ENCODE measurements at regions not wholly inside any gene's neighbourhood (a gene's known extent, or its start where the extent isn't known, plus 50 kb on each side); places are given as distances from the start of the nearest gene placed in this dataset.

DNA sequence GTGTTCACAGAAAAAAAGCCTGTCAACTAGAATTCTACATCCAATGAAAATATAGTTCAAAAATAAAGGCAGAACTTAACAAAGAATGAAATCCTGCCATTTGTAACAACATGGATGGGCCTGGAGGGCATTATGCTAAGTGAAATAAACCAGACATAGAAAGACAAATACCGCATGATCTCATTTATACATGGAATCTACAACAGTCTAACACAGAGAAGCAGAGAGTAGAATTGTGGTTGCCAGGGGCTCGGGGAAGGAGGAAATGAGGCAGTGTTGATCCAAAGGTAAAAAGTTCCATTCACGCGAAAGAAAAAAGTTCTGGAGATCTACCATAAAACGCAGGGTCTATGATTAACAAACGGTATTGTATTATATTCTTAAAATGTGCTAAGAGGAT, 282.6 kb downstream of the MRPL39 start:
- TF ChIP-seq, protein P1, sequence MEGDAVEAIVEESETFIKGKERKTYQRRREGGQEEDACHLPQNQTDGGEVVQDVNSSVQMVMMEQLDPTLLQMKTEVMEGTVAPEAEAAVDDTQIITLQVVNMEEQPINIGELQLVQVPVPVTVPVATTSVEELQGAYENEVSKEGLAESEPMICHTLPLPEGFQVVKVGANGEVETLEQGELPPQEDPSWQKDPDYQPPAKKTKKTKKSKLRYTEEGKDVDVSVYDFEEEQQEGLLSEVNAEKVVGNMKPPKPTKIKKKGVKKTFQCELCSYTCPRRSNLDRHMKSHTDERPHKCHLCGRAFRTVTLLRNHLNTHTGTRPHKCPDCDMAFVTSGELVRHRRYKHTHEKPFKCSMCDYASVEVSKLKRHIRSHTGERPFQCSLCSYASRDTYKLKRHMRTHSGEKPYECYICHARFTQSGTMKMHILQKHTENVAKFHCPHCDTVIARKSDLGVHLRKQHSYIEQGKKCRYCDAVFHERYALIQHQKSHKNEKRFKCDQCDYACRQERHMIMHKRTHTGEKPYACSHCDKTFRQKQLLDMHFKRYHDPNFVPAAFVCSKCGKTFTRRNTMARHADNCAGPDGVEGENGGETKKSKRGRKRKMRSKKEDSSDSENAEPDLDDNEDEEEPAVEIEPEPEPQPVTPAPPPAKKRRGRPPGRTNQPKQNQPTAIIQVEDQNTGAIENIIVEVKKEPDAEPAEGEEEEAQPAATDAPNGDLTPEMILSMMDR (conservative IDR thresholded peaks at IDR 0.05; ENCODE audit: low read length), result no peak
- no peak for TF ChIP-seq EZH2phosphoT487 (IDR thresholded peaks at IDR 0.05; ENCODE audit: borderline replicate concordance)

Measured in Loucy (cell line).